IMR-90 (cell line): ENCODE measurements at regions not wholly inside any gene's neighbourhood (a gene's known extent, or its start where the extent isn't known, plus 50 kb on each side); places are given as distances from the start of the nearest gene placed in this dataset.

Source experiments
- ATAC-seq: fragments of 200-7000 bp; cut with Tn5 transposase; 2 replicates; pipeline ENCODE4 v1.9.1; 2020; ENCODE audit warnings: low read depth, mild to moderate bottlenecking, moderate library complexity
- BruUV-seq: library from RNA; stranded (reverse); fragments of 400-500 nt; replicated peaks from 2 replicates; lab custom pipeline; 2021; lab: Mats Ljungman, UMichigan
- CTCF ChIA-PET: fragments of 300-600 bp; formaldehyde crosslinking; extraction: SDS; loops from one replicate; lab custom pipeline; 2021; ENCODE audit warnings: antibody characterized with exemption; lab: Yijun Ruan, JAX
- POLR2A ChIA-PET: fragments of 300-600 bp; sonication (Branson Sonifier 250); formaldehyde crosslinking; loops from one replicate; lab custom pipeline; 2022; ENCODE audit warnings: antibody characterized with exemption; ENCODE audit not compliant: unreplicated experiment; lab: Charles Lee
- DNase-seq: peaks from one replicate; pipeline ENCODE4 v3.0.0; 2013
- H2AFZ ChIP-seq: replicated peaks from 2 replicates; pipeline ENCODE3; 2013; ENCODE audit warnings: low read length, mild to moderate bottlenecking; ENCODE audit not compliant: poor library complexity
- H2AK5ac ChIP-seq: 2 replicates; pipeline ENCODE4 v1.6.1; 2013; ENCODE audit warnings: low read depth, low read length, inconsistent platforms
- H2AK9ac ChIP-seq: replicated peaks from 2 replicates; pipeline ENCODE3; 2013; ENCODE audit warnings: mild to moderate bottlenecking, low read depth, low read length, moderate library complexity; ENCODE audit not compliant: poor library complexity
- H2BK120ac ChIP-seq: 2 replicates; pipeline ENCODE4 v1.6.1; 2013; ENCODE audit warnings: low read depth, low read length, inconsistent platforms
- H2BK15ac ChIP-seq: 3 replicates; pipeline ENCODE4 v1.6.1; 2013; ENCODE audit warnings: low read depth, low read length, inconsistent platforms
- H2BK20ac ChIP-seq: 2 replicates; pipeline ENCODE4 v1.6.1; 2013; ENCODE audit warnings: low read depth, mild to moderate bottlenecking, inconsistent platforms, low read length, moderate library complexity
- H2BK5ac ChIP-seq: 2 replicates; pipeline ENCODE4 v1.6.1; 2013; ENCODE audit warnings: mild to moderate bottlenecking, low read depth, low read length, inconsistent platforms; ENCODE audit not compliant: poor library complexity, severe bottlenecking
- H3K14ac ChIP-seq: replicated peaks from 2 replicates; pipeline ENCODE4 v1.6.1; 2013; ENCODE audit warnings: low read depth, low read length, inconsistent platforms
- H3K18ac ChIP-seq: 2 replicates; pipeline ENCODE4 v1.6.1; 2013; ENCODE audit warnings: low read depth, low read length, control low read depth
- H3K23ac ChIP-seq: 2 replicates; pipeline ENCODE4 v1.6.1; 2013; ENCODE audit warnings: low read depth, low read length, inconsistent platforms
- H3K27ac ChIP-seq: 2 replicates; pipeline ENCODE4 v1.5.1; 2013; ENCODE audit warnings: mild to moderate bottlenecking, control low read depth, low read length; ENCODE audit not compliant: insufficient read depth
- H3K27me3 ChIP-seq: 2 replicates; pipeline ENCODE4 v1.6.1; 2013; ENCODE audit warnings: low read length; ENCODE audit not compliant: control insufficient read depth, insufficient read depth
- H3K36me3 ChIP-seq: 2 replicates; pipeline ENCODE4 v1.6.1; 2013; ENCODE audit warnings: low read length, mixed read lengths; ENCODE audit not compliant: control insufficient read depth, insufficient read depth
- H3K4ac ChIP-seq: 2 replicates; pipeline ENCODE4 v1.6.1; 2013; ENCODE audit warnings: low read depth, low read length, inconsistent platforms
- H3K4me1 ChIP-seq: 2 replicates; pipeline ENCODE4 v1.6.1; 2013; ENCODE audit warnings: low read length, mixed read lengths; ENCODE audit not compliant: control insufficient read depth, insufficient read depth
- H3K4me2 ChIP-seq: 2 replicates; pipeline ENCODE4 v1.6.1; 2013; ENCODE audit warnings: low read depth, mild to moderate bottlenecking, control low read depth, low read length, moderate library complexity
- H3K4me3 ChIP-seq: 2 replicates; pipeline ENCODE4 v1.5.1; 2013; ENCODE audit warnings: low read depth, mild to moderate bottlenecking, control low read depth, low read length, moderate library complexity; ENCODE audit not compliant: insufficient read depth
- H3K56ac ChIP-seq: 2 replicates; pipeline ENCODE4 v1.6.1; 2013; ENCODE audit warnings: low read length, inconsistent platforms; ENCODE audit not compliant: insufficient read depth; ENCODE audit errors: extremely low read depth
- H3K79me1 ChIP-seq, 2 experiments: 2 replicates each; pipeline ENCODE4 v1.6.1; 2013; ENCODE audit warnings: low read length in 2 of 2, inconsistent platforms in 1 of 2, low read depth in 1 of 2
- H3K9ac ChIP-seq: 2 replicates; pipeline ENCODE4 v1.6.1; 2013; ENCODE audit warnings: low read depth, low read length, control low read depth
- H3K9me1 ChIP-seq: 2 replicates; pipeline ENCODE4 v1.6.1; 2013; ENCODE audit warnings: low read length, inconsistent platforms; ENCODE audit not compliant: insufficient read depth
- H3K9me3 ChIP-seq: 2 replicates; pipeline ENCODE4 v1.6.1; 2013; ENCODE audit warnings: low read length; ENCODE audit not compliant: control insufficient read depth, insufficient read depth
- H4K20me1 ChIP-seq: 2 replicates; pipeline ENCODE4 v1.6.1; 2013; ENCODE audit warnings: low read length, inconsistent platforms; ENCODE audit not compliant: insufficient read depth
- H4K5ac ChIP-seq: 2 replicates; pipeline ENCODE4 v1.6.1; 2013; ENCODE audit warnings: mild to moderate bottlenecking, low read depth, low read length, control low read depth
- H4K8ac ChIP-seq, 2 experiments: 2 replicates each; pipeline ENCODE4 v1.6.1; 2013; ENCODE audit warnings: low read depth in 2 of 2, low read length in 2 of 2, control low read depth in 1 of 2, inconsistent platforms in 1 of 2
- H4K91ac ChIP-seq: 2 replicates; pipeline ENCODE4 v1.6.1; 2013; ENCODE audit warnings: low read depth, low read length, inconsistent platforms; ENCODE audit not compliant: insufficient read depth
- BHLHE40 ChIP-seq: fragments of 150-350 bp; IDR thresholded peaks from 2 replicates; pipeline ENCODE4 v1.6.1; 2016; ENCODE audit warnings: mild to moderate bottlenecking, low read depth, low read length
- CEBPB ChIP-seq: IDR thresholded peaks from 2 replicates; pipeline ENCODE4 v1.6.1; 2012; ENCODE audit warnings: low read depth, low read length, improper control_type of control experiment
- CHD1 ChIP-seq: IDR thresholded peaks from 2 replicates; pipeline ENCODE4 v1.6.1; 2012; ENCODE audit warnings: low read depth, low read length, improper control_type of control experiment
- CTCF ChIP-seq: conservative IDR thresholded peaks from 2 replicates; pipeline ENCODE4 v1.5.1; 2012; ENCODE audit warnings: mild to moderate bottlenecking, low read depth, low read length, improper control_type of control experiment
- FOS ChIP-seq: fragments of 150-350 bp; IDR thresholded peaks from 2 replicates; pipeline ENCODE4 v1.6.1; 2016; ENCODE audit warnings: low read depth, low read length
- MAFK ChIP-seq: IDR thresholded peaks from 2 replicates; pipeline ENCODE4 v1.6.1; 2012; ENCODE audit warnings: low read depth, low read length, improper control_type of control experiment
- MAZ ChIP-seq: IDR thresholded peaks from 2 replicates; pipeline ENCODE4 v1.6.1; 2012; ENCODE audit warnings: low read depth, mild to moderate bottlenecking, low read length, improper control_type of control experiment, moderate library complexity, borderline replicate concordance
- MXI1 ChIP-seq: IDR thresholded peaks from 2 replicates; pipeline ENCODE4 v1.6.1; 2012; ENCODE audit warnings: low read depth, mild to moderate bottlenecking, low read length, moderate library complexity, borderline replicate concordance
- POLR2A ChIP-seq: IDR thresholded peaks from 2 replicates; pipeline ENCODE4 v1.6.1; 2012; ENCODE audit warnings: mild to moderate bottlenecking, low read depth, low read length
- RAD21 ChIP-seq: IDR thresholded peaks from 2 replicates; pipeline ENCODE4 v1.6.1; 2012; ENCODE audit warnings: low read length, improper control_type of control experiment
- RCOR1 ChIP-seq: IDR thresholded peaks from 2 replicates; pipeline ENCODE4 v1.6.1; 2012; ENCODE audit warnings: mild to moderate bottlenecking, low read length, improper control_type of control experiment; ENCODE audit not compliant: insufficient replicate concordance
- RFX5 ChIP-seq: IDR thresholded peaks from 2 replicates; pipeline ENCODE4 v1.8.0; 2012; ENCODE audit warnings: low read depth, mild to moderate bottlenecking, low read length, moderate library complexity
- SMC3 ChIP-seq: fragments of 150-350 bp; IDR thresholded peaks from 2 replicates; pipeline ENCODE4 v1.6.1; 2016; ENCODE audit warnings: low read depth, mild to moderate bottlenecking, antibody characterized with exemption, low read length, moderate library complexity
- WGBS, 2 experiments: methylation state at CpG; one replicate each; pipeline versions ENCODE4 v1.1.5 to v1.1.7; 2013; ENCODE audit warnings: missing lambda C conversion rate in 2 of 2; ENCODE audit not compliant: insufficient read length in 1 of 2; ENCODE audit errors: extremely low coverage in 2 of 2; 5-methylcytosine and 5-hydroxymethylcytosine counted together
- dilution Hi-C: fragments of 300-500 bp; cut with HindIII; formaldehyde crosslinking; loops from one replicate; pipeline ENCODE4 v1.14.3; 2018; ENCODE audit warnings: low sequenced_read_pairs; ENCODE audit not compliant: unreplicated experiment
- in situ Hi-C: fragments of 300-500 bp; cut with MboI; formaldehyde crosslinking; loops from 3 replicates; pipeline ENCODE4 v1.14.3; 2019; ENCODE audit warnings: low sequenced_read_pairs, inconsistent platforms, mixed read lengths
- intact Hi-C: fragments of 100-400 bp; cut with micrococcal nuclease; formaldehyde crosslinking; loops from 2 replicates; pipeline ENCODE4 v1.10.0; 2022
- TF ChIP-seq, protein P1 (sequence below): fragments of 150-350 bp; IDR thresholded peaks from 2 replicates; pipeline ENCODE4 v1.6.1; 2016; ENCODE audit warnings: low read depth, mild to moderate bottlenecking, low read length, moderate library complexity, borderline replicate concordance
- TF ChIP-seq, protein P2 (sequence below): fragments of 150-350 bp; IDR thresholded peaks from 2 replicates; pipeline ENCODE4 v1.6.1; 2017; ENCODE audit warnings: mild to moderate bottlenecking, antibody characterized with exemption, low read length, low read depth

DNA sequence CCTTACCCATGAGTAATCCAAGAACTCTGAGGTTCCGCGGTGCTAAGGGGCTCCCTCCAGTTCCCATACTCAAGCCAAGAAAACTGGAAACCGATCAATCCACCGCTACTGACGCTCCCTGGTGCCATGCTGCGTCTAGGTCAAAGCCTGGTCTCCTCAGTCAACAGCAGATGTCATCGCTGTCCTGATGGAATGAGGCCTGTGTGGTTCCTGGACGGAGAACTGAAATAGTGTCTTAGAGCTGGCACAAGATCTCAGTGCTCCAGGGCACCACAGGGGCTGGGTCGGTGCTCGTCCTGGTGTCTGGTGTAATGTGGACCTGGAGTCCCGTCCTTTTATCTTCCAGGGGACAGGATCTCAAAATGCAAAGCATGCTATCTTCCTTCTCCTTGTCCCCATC is 373.9 kb upstream of the CFAP20DC start:
- Histone ChIP-seq H3K4me1 (peaks cover 23% of the 10 kb centered on the region), H3K27me3 (no peaks in the 10 kb centered on the region; the same call in 1 of the 2 replicates), H3K18ac (peak overlapping the region; percentile 13; the same call in 1 of the 2 replicates), H3K56ac (no peak overlapping the region), H3K4me2 (no peak overlapping the region), H2BK5ac (no peak overlapping the region), H3K4ac (peak overlapping the region; percentile 65), H3K79me1 (no peaks in the 10 kb centered on the region), H3K14ac (no peak overlapping the region), H3K27ac (no peak overlapping the region), H3K9ac (no peak overlapping the region), H4K8ac (peak overlapping the region in 1 of 2 experiments; percentile 43; a peak in 2 of 4 replicates), H2AK5ac (peak overlapping the region; percentile 70), H3K36me3 (no peaks in the 10 kb centered on the region), H2AK9ac (no peak overlapping the region), H2BK15ac (peak overlapping the region; percentile 62; the same call in 2 of the 3 replicates), H2BK120ac (peak overlapping the region; percentile 51), H2AFZ (no peak overlapping the region), H3K23ac (no peak overlapping the region), H4K91ac (peak overlapping the region; percentile 80), H3K9me1 (peaks cover 18% of the 10 kb centered on the region), H2BK20ac (peak overlapping the region; percentile 53; the same call in 1 of the 2 replicates), H3K4me3 (no peak overlapping the region), H3K9me3 (no peaks in the 10 kb centered on the region), H4K5ac (no peak overlapping the region), H4K20me1 (no peaks in the 10 kb centered on the region)
- no TSS peak for BruUV-seq
- in situ Hi-C loops (no loop called here), dilution Hi-C loops (no loop called here), intact Hi-C loops (loop anchor here (10.0 kb wide), 4 partner anchors 179 to 431 kb away; no protein-coding TSS in a partner anchor)
- TF ChIP-seq MAFK (no peak), FOS (no peak), BHLHE40 (no peak), CTCF (no peak), RAD21 (no peak), CHD1 (no peak), CEBPB (no peak), RFX5 (no peak), MAZ (no peak), MXI1 (no peak), POLR2A (no peak), RCOR1 (no peak), SMC3 (no peak)
- TF ChIP-seq, protein P1, sequence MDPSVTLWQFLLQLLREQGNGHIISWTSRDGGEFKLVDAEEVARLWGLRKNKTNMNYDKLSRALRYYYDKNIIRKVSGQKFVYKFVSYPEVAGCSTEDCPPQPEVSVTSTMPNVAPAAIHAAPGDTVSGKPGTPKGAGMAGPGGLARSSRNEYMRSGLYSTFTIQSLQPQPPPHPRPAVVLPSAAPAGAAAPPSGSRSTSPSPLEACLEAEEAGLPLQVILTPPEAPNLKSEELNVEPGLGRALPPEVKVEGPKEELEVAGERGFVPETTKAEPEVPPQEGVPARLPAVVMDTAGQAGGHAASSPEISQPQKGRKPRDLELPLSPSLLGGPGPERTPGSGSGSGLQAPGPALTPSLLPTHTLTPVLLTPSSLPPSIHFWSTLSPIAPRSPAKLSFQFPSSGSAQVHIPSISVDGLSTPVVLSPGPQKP: no peak
- TF ChIP-seq, protein P2, sequence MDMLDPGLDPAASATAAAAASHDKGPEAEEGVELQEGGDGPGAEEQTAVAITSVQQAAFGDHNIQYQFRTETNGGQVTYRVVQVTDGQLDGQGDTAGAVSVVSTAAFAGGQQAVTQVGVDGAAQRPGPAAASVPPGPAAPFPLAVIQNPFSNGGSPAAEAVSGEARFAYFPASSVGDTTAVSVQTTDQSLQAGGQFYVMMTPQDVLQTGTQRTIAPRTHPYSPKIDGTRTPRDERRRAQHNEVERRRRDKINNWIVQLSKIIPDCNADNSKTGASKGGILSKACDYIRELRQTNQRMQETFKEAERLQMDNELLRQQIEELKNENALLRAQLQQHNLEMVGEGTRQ: no peak
- 93% methylated on average over 5 of the region's 11 CpGs; no CpG with 5 or more reads in 1 of the 2 experiments for WGBS, 2 experiments
- no peak for ATAC-seq
- DNase-seq: no peak
- ChIA-PET CTCF (no interaction called here), POLR2A (no interaction called here)
